CD4-positive, alpha-beta T cell treated with Interferon gamma for 1 hour (primary cell): ENCODE measurements at regions not wholly inside any gene's neighbourhood (a gene's known extent, or its start where the extent isn't known, plus 50 kb on each side); places are given as distances from the start of the nearest gene placed in this dataset.
"Not testable (repeated sequence)": the region's sequence is repeated elsewhere in the genome, so short reads cannot be mapped to it uniquely, and the experiment has no call there.

Experiments used
- DNase-seq: peaks from one replicate; pipeline ENCODE4 v3.0.0-alpha.2; 2020

DNA sequence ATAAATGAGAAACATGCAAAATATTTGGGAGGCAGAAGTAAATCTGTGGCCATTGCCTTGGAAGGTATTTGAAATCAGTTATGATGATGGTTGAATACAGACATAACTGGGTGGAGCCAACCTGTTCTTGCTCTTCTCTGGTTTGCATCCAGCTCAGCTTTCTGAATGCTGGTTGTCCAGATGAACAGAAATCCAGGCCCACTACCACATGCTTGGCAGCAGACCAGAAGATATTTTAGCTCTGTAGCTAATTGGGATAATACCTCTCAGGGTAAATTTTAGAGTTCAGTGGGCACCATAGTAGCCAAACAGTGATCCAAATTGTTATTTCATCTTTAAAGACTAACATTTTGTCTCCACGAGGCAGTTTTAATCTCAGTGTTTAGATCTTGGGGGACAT is 308.3 kb downstream of the RAB38 start:
- no peak for DNase-seq

DNA sequence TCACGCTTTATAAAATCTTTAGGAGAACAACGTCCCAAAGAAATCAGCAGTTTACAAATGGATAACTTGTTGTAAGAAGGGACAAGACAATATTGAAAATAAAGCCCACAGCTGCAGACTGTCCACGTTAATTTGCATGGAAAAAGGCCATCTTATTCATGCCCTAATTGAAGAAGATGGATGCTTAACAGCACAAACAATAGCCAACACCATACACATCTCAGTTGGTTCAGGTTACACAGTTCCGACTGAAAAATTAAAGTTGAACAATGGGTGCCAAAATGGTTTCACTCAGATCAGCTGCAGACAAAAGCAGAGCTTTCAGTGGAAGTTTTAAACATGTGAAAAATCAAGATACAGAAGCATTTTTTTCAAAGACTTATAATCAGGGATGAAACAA is 314.2 kb downstream of the RAB38 start:
- no peak for DNase-seq

GRCh38 chr11:87859636-87860035 is 315.6 kb downstream of the RAB38 start:
- no peak for DNase-seq

DNA sequence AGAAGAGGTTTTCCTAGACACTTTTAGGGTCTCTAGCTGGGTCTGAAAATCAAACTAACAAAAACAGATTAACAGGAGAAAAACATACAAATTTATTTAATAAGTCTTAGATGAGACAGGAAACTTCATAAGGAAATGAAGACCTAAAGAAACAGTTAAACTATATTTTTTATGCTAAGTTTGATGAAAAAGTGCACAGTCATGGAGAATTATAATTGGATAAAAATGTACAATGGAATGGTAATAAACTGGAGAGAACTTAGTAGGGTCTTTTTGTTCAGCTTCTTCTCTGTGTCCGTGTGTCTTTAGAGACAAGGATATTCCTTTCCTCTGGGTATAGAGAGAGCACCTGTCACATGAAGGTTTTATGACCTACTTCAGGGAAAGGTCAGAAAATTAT is 323.4 kb downstream of the RAB38 start:
- DNase-seq = no peak

DNA sequence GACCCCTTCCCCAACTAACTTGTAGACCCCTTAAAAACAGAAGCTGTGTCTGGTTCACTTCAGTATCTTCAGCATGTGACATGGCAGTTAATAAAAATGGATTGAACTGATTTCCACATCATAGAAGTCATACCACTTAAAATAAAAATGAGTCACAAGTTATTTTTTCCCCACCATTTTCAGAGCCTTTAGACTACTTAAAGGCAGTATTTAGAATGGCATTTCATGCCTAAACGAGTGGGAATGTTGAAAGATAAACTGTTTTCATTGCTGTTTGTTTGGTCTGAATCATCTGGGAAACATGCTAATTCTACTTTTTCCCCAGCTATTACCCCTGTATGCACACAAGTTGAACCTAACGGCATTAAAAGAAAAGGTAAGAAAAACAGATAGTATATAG is 324.0 kb downstream of the RAB38 start:
- DNase-seq = no peak

DNA sequence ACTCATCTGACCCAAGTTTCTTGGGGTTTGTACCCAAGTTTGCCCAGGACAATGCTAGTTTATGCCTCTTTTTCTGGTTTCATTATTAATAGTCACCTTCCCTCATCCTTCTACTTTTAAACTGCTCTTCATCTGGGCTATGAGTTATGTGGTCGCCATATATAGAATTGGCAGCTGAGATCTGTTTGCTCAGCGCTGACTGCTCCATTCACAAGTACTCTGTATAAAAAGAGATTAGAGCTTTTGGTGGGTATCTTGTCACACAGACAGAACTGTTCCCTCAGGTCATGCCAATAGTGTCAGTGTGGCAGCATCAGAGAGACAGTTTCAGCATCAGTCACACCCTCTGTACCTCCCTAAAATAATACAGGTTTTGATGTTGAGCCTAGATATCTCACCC is 326.0 kb downstream of the RAB38 start:
- DNase-seq = no peak

GRCh38 chr11:87840786-87841185 is 334.5 kb downstream of the RAB38 start:
- no peak for DNase-seq

DNA sequence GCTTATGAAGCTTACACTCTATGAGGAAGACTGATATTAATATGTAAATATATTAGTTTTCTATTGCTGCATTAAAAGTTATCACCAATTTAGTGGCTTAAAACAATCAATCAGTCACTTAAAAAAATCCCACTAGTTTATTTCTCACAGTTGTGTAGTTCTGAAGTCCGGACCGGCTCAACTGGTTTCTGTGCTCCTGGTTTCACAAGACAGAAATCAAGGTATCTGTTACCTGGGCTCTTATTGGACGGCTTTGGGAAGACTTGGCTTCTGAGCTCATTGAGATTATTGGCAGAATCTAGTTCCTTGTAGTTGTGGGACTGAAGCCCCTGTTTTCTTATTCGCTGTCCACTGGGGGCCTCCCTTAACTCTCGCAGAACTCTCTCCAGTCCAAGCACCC is 343.0 kb downstream of the RAB38 start:
- no peak for DNase-seq

GRCh38 chr11:87820011-87820410 is 355.2 kb downstream of the RAB38 start:
- DNase-seq = no peak

DNA sequence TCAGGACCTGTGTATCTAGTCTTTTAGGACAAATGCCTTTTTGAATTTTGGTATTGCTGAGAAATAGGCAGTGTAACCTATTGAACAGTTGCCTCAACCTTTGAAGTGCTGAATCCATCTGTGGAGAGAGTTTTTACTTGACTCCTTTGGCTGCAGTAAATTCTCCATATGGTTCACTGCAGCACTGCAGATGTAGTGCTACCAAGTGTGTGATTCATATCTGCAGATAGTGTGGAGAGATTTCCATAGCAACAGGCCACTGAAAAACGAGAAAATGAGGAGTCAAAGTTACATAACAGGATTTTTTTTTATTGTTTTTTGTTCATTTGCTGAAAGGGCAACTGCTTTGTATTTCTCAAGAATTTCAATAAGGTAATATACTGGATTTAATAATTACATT is 356.1 kb downstream of the RAB38 start:
- no peak for DNase-seq

- DNase-seq = no peak
These were observed 362.5 kb downstream of the RAB38 start for GRCh38 chr11:87812571-87813365.

DNA sequence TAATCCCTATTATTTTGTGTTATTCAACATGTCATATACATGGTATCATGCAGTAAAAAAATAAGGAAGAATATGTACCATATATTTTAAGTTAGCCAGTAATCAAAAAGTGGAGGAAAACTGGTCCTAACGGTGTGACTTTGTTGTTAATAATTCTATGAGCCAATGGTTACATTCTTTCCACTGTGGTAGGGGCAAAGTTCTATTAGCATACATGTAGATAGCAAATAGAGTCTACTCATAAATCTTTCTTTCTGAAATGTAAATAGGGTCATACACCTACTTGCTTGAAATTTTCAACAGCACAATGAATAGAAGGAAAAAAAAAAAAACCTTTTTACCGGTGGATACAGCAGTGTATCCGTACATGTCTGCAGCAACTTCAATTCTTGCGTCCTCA is 364.8 kb downstream of the RAB38 start:
- DNase-seq = no peak

DNA sequence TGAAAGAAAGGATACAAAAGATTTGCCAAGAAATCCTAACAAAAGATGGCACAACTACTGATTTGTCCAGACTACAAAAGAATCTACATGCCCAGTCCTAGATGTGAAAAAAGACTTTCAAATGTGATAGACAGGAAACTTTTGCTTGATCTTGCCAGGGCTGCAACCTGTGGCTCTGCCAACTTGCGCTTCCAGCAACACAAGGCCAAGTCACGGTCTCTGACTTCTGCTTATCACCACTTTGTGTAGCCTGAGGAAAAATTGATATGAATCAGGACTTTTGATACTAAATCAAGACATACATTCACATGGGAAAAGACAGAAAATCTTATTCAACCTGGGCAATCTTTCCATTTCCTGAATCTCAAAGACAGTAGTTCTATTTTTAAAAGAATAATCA is 366.0 kb downstream of the RAB38 start:
- DNase-seq = no peak

GRCh38 chr11:87804176-87804575 is 371.1 kb downstream of the RAB38 start:
- DNase-seq = no peak

DNA sequence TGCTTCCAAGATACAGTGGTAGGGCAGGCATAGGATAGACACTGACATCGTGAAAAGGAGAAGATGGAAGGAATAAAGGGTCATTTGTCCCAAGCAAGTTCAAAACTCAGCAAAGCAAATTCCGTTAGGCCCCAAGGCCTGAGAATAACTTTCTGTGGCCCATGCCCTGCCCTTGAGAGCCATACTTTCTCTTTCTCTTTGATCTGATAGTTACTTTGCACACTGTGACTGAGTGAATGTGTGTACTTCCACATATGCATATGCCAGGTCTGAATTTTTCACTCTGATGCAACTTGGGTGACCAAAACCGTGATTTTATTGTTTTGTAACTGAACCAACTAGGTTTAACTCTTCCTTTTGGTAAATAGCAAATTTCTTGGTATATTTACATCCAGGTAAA is 371.5 kb downstream of the RAB38 start:
- DNase-seq = no peak

DNA sequence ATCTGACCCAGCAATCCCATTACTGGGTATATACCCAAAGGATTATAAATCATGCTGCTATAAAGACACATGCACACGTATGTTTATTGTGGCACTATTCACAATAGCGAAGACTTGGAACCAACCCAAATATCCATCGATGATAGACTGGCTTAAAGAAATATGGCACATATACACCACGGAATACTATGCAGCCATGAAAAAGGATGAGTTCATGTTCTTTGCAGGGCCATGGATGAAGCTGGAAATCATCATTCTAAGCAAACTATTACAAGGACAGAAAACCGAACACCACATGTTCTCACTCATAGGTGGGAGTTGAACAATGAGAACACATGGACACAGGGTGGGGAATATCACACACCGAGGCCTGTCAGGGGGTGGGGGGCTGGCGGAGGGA is 390.4 kb downstream of the RAB38 start:
- DNase-seq = not testable (repeated sequence)

DNA sequence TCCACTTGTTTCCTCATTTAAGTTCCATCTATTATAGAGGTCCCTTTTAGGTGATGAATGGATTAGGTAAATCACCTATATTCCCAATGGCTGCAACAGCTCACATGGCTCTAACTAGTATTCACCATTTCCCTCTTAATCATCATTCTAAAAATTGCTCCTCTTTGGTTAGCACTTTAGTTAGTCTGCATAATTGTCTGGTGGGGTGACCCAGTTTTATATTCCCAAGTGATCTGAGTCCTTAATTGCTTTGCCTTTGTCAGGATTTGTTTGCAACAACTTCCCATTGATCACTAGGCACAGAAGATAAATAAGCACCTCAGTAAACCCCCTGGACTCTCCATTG is 395.2 kb downstream of the RAB38 start:
- no peak for DNase-seq

- DNase-seq = no peak
These were observed 395.8 kb downstream of the RAB38 start for GRCh38 chr11:87779276-87780067.

- no peak for DNase-seq
These were observed 396.9 kb downstream of the RAB38 start for GRCh38 chr11:87778357-87778756.

- no peak for DNase-seq
These were observed 400.2 kb downstream of the RAB38 start for GRCh38 chr11:87775036-87775435.

GRCh38 chr11:87769661-87770060 is 405.6 kb downstream of the RAB38 start:
- no peak for DNase-seq

GRCh38 chr11:87767615-87768014 is 407.6 kb downstream of the RAB38 start:
- DNase-seq = no peak

DNA sequence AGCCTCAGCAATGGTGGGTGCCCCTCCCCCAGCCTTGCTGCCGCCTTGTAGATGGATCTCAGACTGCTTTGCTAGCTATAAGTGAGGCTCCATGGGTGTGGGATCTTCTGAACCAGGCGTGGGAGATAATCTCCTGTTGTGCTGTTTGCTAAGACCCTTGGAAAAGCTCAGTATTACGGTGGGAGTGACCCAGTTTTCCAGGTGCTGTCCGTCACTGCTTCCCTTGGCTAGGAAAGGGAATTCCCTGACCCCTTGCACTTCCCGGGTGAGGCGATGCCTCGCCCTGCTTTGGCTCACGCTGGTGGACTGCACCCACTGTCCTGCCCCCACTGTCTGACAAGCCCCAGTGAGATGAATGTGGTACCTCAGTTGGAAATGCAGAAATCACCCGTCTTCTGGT is 411.2 kb downstream of the RAB38 start:
- not testable (repeated sequence) for DNase-seq

GRCh38 chr11:87754685-87755084 is 420.6 kb downstream of the RAB38 start:
- no peak for DNase-seq

DNA sequence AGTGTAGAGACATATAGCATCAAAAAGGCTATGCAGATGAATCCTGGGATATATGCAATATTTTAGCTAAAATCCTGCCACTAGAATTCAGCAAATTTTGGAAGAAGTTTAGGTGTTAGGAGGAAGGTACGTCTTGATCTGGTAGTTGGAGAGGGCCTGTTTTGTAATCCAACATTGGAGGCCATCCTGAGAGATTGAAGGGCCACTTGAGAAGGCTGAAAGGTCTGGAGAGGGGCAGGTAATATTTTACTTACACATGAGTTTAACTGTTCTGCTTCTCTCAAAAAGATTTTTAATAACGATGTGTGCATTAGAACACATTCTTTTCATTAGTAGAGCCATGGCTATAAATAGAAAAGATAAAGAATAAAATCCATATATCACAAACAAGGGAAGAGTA is 422.1 kb downstream of the RAB38 start:
- DNase-seq = no peak
